ENCODE measurements at regions not wholly inside any gene's neighbourhood (a gene's known extent, or its start where the extent isn't known, plus 50 kb on each side); places are given as distances from the start of the nearest gene placed in this dataset.

DNA sequence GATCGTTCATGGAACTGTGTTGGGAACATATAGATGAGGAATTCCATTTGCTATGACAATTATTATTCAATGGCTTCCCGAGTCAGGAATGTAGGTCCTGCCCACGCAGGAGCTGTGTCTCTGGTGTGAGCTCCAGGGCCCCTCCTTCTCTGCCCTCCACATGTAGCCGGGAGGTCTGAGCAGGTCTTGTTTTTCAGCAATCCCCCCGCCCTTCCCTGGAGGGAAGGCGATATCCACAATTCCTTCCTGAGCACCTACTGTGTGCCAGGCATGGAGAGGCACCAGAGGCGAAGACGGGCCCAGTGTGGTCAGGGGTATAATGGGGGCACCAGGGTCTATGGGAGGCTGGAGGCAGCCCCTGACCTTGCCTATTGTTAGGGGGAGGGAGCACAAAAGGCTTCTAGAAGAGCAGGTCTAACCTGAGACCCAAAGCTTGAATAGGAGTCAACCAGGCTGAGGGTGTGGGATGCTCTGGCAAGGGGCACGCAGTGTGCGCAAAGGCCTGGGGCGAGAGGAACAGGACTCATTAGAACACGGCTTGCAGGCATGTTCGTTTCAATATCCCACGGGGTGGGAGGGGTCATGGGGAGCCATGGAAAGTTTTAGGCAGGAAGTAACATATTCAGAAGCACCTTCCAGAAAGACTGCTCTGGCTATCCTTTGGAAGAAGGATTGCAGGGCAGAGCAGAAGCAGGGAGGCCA is 154.9 kb downstream of the C9orf50 start:
- Histone ChIP-seq H3K27me3 (ENCODE audit: insufficient read depth, poor library complexity, severe bottlenecking) (no peaks in the 10 kb centered on the region), H3K27ac (ENCODE audit: poor library complexity, severe bottlenecking) (no peak overlapping the region), H3K4me1 (ENCODE audit: insufficient read depth, poor library complexity, severe bottlenecking) (peaks cover 9% of the 10 kb centered on the region), H3K9me3 (ENCODE audit: severe bottlenecking) (no peaks in the 10 kb centered on the region), H3K4me3 (ENCODE audit: severe bottlenecking) (no peak overlapping the region), H3K36me3 (ENCODE audit: low read depth) (no peaks in the 10 kb centered on the region)
- DNase-seq (ENCODE audit: low spot score) (no peak), ATAC-seq (ENCODE audit: low read depth) (no peak)
- TF ChIP-seq, protein P1, sequence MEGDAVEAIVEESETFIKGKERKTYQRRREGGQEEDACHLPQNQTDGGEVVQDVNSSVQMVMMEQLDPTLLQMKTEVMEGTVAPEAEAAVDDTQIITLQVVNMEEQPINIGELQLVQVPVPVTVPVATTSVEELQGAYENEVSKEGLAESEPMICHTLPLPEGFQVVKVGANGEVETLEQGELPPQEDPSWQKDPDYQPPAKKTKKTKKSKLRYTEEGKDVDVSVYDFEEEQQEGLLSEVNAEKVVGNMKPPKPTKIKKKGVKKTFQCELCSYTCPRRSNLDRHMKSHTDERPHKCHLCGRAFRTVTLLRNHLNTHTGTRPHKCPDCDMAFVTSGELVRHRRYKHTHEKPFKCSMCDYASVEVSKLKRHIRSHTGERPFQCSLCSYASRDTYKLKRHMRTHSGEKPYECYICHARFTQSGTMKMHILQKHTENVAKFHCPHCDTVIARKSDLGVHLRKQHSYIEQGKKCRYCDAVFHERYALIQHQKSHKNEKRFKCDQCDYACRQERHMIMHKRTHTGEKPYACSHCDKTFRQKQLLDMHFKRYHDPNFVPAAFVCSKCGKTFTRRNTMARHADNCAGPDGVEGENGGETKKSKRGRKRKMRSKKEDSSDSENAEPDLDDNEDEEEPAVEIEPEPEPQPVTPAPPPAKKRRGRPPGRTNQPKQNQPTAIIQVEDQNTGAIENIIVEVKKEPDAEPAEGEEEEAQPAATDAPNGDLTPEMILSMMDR (IDR thresholded peaks at IDR 0.05; ENCODE audit: poor library complexity, severe bottlenecking) = no peak

GRCh38 chr9:129464972-129465833 is 155.7 kb downstream of the C9orf50 start:
- TF ChIP-seq, protein P1 (IDR thresholded peaks at IDR 0.05; ENCODE audit: poor library complexity, severe bottlenecking) = no peak
- no peak for DNase-seq (ENCODE audit: low spot score)

GRCh38 chr9:129463994-129464393 is 156.9 kb downstream of the C9orf50 start:
- no peaks in the 10 kb centered on the region for H3K27me3 ChIP-seq (ENCODE audit: insufficient read depth, poor library complexity, severe bottlenecking)

More at GRCh38 chr9:129464972-129465833, 155.7 kb downstream of the C9orf50 start:
- H3K9me3 ChIP-seq (ENCODE audit: severe bottlenecking) = no peaks in the 10 kb centered on the region
- H3K36me3 ChIP-seq (ENCODE audit: low read depth) = no peaks in the 10 kb centered on the region
- no peaks in the 10 kb centered on the region for H3K27me3 ChIP-seq (ENCODE audit: insufficient read depth, poor library complexity, severe bottlenecking)
- peaks cover 13% of the 10 kb centered on the region for H3K4me1 ChIP-seq (ENCODE audit: insufficient read depth, poor library complexity, severe bottlenecking)
- no peak overlapping the region for H3K27ac ChIP-seq (ENCODE audit: poor library complexity, severe bottlenecking)
- H3K4me3 ChIP-seq (ENCODE audit: severe bottlenecking) = no peak overlapping the region
- no peak for ATAC-seq (ENCODE audit: low read depth)

DNA sequence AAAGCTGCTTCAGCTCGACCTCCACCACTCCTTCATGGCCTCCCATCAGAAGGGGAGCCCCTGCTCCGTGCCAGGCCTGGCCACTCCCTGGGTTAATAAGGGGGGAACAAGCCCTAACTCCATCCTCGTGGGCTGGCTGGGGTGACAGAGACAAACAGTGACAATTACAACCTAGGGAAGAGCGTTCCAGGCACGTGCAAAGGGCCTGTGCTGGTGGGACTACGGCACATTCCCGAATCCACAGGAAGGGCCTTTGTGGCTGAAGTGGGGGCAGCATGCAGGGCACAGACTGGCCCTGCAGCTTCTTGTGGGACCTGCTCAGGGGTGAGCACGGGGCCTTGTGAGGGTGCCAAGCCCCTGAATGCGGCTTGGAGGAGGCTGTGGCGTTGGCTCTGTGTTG is 157.4 kb downstream of the C9orf50 start:
- Histone ChIP-seq H3K9me3 (ENCODE audit: severe bottlenecking) (no peaks in the 10 kb centered on the region), H3K36me3 (ENCODE audit: low read depth) (no peaks in the 10 kb centered on the region), H3K4me3 (ENCODE audit: severe bottlenecking) (no peak overlapping the region), H3K4me1 (ENCODE audit: insufficient read depth, poor library complexity, severe bottlenecking) (peaks cover 13% of the 10 kb centered on the region), H3K27ac (ENCODE audit: poor library complexity, severe bottlenecking) (no peak overlapping the region), H3K27me3 (ENCODE audit: insufficient read depth, poor library complexity, severe bottlenecking) (no peaks in the 10 kb centered on the region)
- TF ChIP-seq, protein P1 (IDR thresholded peaks at IDR 0.05; ENCODE audit: poor library complexity, severe bottlenecking) = no peak
- no peak for ATAC-seq (ENCODE audit: low read depth)
- DNase-seq (ENCODE audit: low spot score) = no peak

More at GRCh38 chr9:129463994-129464393, 156.9 kb downstream of the C9orf50 start:
- Histone ChIP-seq H3K36me3 (ENCODE audit: low read depth) (no peaks in the 10 kb centered on the region), H3K4me1 (ENCODE audit: insufficient read depth, poor library complexity, severe bottlenecking) (peaks cover 13% of the 10 kb centered on the region), H3K9me3 (ENCODE audit: severe bottlenecking) (no peaks in the 10 kb centered on the region), H3K4me3 (ENCODE audit: severe bottlenecking) (no peak overlapping the region), H3K27ac (ENCODE audit: poor library complexity, severe bottlenecking) (no peak overlapping the region)
- DNase-seq (ENCODE audit: low spot score) = no peak
- no peak for ATAC-seq (ENCODE audit: low read depth)
- TF ChIP-seq, protein P1 (IDR thresholded peaks at IDR 0.05; ENCODE audit: poor library complexity, severe bottlenecking) = no peak

Measured in RWPE2 (cell line).